Tibial nerve (tissue), 4 donors: ENCODE measurements at regions not wholly inside any gene's neighbourhood (a gene's known extent, or its start where the extent isn't known, plus 50 kb on each side); places are given as distances from the start of the nearest gene placed in this dataset.

Experiments
- CTCF ChIP-seq, 5 experiments: fragments of 200-600 bp in 3 of 5; fragments of 450-650 bp in 2 of 5; sonication (generic) in 3 of 5; IDR thresholded peaks; one replicate each; pipeline ENCODE4 v1.5.1; 2016 to 2019; ENCODE audit warnings: antibody characterized with exemption in 5 of 5, mild to moderate bottlenecking in 3 of 5, moderate library complexity in 2 of 5
- EP300 ChIP-seq, 2 donors: sonication (generic); formaldehyde crosslinking; IDR thresholded peaks; one replicate each; pipeline ENCODE4 v1.6.1; 2017; ENCODE audit warnings: antibody characterized with exemption in 2 of 2, mild to moderate bottlenecking in 1 of 2
- POLR2A ChIP-seq, 2 donors: fragments of 450-650 bp; IDR thresholded peaks; one replicate each; pipeline ENCODE4 v1.6.1; 2017; ENCODE audit warnings: antibody characterized with exemption in 2 of 2, mild to moderate bottlenecking in 2 of 2, moderate library complexity in 2 of 2

DNA sequence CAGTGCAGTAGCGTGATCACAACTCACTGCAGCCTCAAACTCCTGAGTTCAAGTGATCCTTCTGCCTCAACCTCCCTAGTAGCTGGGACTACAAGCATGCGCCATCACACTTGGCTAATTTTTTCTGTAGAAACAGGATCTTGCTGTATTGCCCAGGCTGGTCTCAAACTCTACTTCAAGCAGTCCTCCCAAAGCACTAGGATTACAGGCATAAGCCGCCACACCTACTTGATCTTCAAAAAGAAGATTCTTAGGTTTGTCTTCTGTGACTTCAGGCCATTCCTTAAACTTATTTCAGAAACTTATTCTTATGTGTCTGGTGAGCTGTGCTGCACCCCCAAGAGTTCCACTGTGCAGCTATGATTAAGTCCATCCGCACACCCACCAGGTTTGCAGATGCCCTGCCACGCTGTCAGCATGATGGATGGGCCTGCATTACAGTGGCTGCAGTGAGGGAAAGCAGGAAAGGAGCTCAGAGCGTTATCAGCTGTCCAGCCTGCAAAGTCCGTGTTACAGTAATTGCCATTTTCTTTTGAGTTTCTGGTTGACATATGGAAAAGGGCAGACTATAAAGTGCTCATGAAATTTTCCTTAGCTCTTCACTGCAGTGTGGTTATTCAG lies 146.6 kb downstream of the AASDH start:
- TF ChIP-seq CTCF (IDR thresholded peaks at IDR 0.05): no peak
- TF ChIP-seq EP300 (IDR thresholded peaks at IDR 0.05): no peak
- TF ChIP-seq POLR2A (IDR thresholded peaks at IDR 0.05): no peak
